IMR-90 (cell line): ENCODE measurements at regions not wholly inside any gene's neighbourhood (a gene's known extent, or its start where the extent isn't known, plus 50 kb on each side); places are given as distances from the start of the nearest gene placed in this dataset.

Source experiments
- ATAC-seq: fragments of 200-7000 bp; cut with Tn5 transposase; 2 replicates; pipeline ENCODE4 v1.9.1; 2020; ENCODE audit warnings: low read depth, mild to moderate bottlenecking, moderate library complexity
- BruUV-seq: library from RNA; stranded (reverse); fragments of 400-500 nt; replicated peaks from 2 replicates; lab custom pipeline; 2021; lab: Mats Ljungman, UMichigan
- CTCF ChIA-PET: fragments of 300-600 bp; formaldehyde crosslinking; extraction: SDS; loops from one replicate; lab custom pipeline; 2021; ENCODE audit warnings: antibody characterized with exemption; lab: Yijun Ruan, JAX
- POLR2A ChIA-PET: fragments of 300-600 bp; sonication (Branson Sonifier 250); formaldehyde crosslinking; loops from one replicate; lab custom pipeline; 2022; ENCODE audit warnings: antibody characterized with exemption; ENCODE audit not compliant: unreplicated experiment; lab: Charles Lee
- DNase-seq: peaks from one replicate; pipeline ENCODE4 v3.0.0; 2013
- H2AFZ ChIP-seq: replicated peaks from 2 replicates; pipeline ENCODE3; 2013; ENCODE audit warnings: low read length, mild to moderate bottlenecking; ENCODE audit not compliant: poor library complexity
- H2AK5ac ChIP-seq: 2 replicates; pipeline ENCODE4 v1.6.1; 2013; ENCODE audit warnings: low read depth, low read length, inconsistent platforms
- H2AK9ac ChIP-seq: replicated peaks from 2 replicates; pipeline ENCODE3; 2013; ENCODE audit warnings: mild to moderate bottlenecking, low read depth, low read length, moderate library complexity; ENCODE audit not compliant: poor library complexity
- H2BK120ac ChIP-seq: 2 replicates; pipeline ENCODE4 v1.6.1; 2013; ENCODE audit warnings: low read depth, low read length, inconsistent platforms
- H2BK15ac ChIP-seq: 3 replicates; pipeline ENCODE4 v1.6.1; 2013; ENCODE audit warnings: low read depth, low read length, inconsistent platforms
- H2BK20ac ChIP-seq: 2 replicates; pipeline ENCODE4 v1.6.1; 2013; ENCODE audit warnings: low read depth, mild to moderate bottlenecking, inconsistent platforms, low read length, moderate library complexity
- H2BK5ac ChIP-seq: 2 replicates; pipeline ENCODE4 v1.6.1; 2013; ENCODE audit warnings: mild to moderate bottlenecking, low read depth, low read length, inconsistent platforms; ENCODE audit not compliant: poor library complexity, severe bottlenecking
- H3K14ac ChIP-seq: replicated peaks from 2 replicates; pipeline ENCODE4 v1.6.1; 2013; ENCODE audit warnings: low read depth, low read length, inconsistent platforms
- H3K18ac ChIP-seq: 2 replicates; pipeline ENCODE4 v1.6.1; 2013; ENCODE audit warnings: low read depth, low read length, control low read depth
- H3K23ac ChIP-seq: 2 replicates; pipeline ENCODE4 v1.6.1; 2013; ENCODE audit warnings: low read depth, low read length, inconsistent platforms
- H3K27ac ChIP-seq: 2 replicates; pipeline ENCODE4 v1.5.1; 2013; ENCODE audit warnings: mild to moderate bottlenecking, control low read depth, low read length; ENCODE audit not compliant: insufficient read depth
- H3K27me3 ChIP-seq: 2 replicates; pipeline ENCODE4 v1.6.1; 2013; ENCODE audit warnings: low read length; ENCODE audit not compliant: control insufficient read depth, insufficient read depth
- H3K36me3 ChIP-seq: 2 replicates; pipeline ENCODE4 v1.6.1; 2013; ENCODE audit warnings: low read length, mixed read lengths; ENCODE audit not compliant: control insufficient read depth, insufficient read depth
- H3K4ac ChIP-seq: 2 replicates; pipeline ENCODE4 v1.6.1; 2013; ENCODE audit warnings: low read depth, low read length, inconsistent platforms
- H3K4me1 ChIP-seq: 2 replicates; pipeline ENCODE4 v1.6.1; 2013; ENCODE audit warnings: low read length, mixed read lengths; ENCODE audit not compliant: control insufficient read depth, insufficient read depth
- H3K4me2 ChIP-seq: 2 replicates; pipeline ENCODE4 v1.6.1; 2013; ENCODE audit warnings: low read depth, mild to moderate bottlenecking, control low read depth, low read length, moderate library complexity
- H3K4me3 ChIP-seq: 2 replicates; pipeline ENCODE4 v1.5.1; 2013; ENCODE audit warnings: low read depth, mild to moderate bottlenecking, control low read depth, low read length, moderate library complexity; ENCODE audit not compliant: insufficient read depth
- H3K56ac ChIP-seq: 2 replicates; pipeline ENCODE4 v1.6.1; 2013; ENCODE audit warnings: low read length, inconsistent platforms; ENCODE audit not compliant: insufficient read depth; ENCODE audit errors: extremely low read depth
- H3K79me1 ChIP-seq, 2 experiments: 2 replicates each; pipeline ENCODE4 v1.6.1; 2013; ENCODE audit warnings: low read length in 2 of 2, inconsistent platforms in 1 of 2, low read depth in 1 of 2
- H3K9ac ChIP-seq: 2 replicates; pipeline ENCODE4 v1.6.1; 2013; ENCODE audit warnings: low read depth, low read length, control low read depth
- H3K9me1 ChIP-seq: 2 replicates; pipeline ENCODE4 v1.6.1; 2013; ENCODE audit warnings: low read length, inconsistent platforms; ENCODE audit not compliant: insufficient read depth
- H3K9me3 ChIP-seq: 2 replicates; pipeline ENCODE4 v1.6.1; 2013; ENCODE audit warnings: low read length; ENCODE audit not compliant: control insufficient read depth, insufficient read depth
- H4K20me1 ChIP-seq: 2 replicates; pipeline ENCODE4 v1.6.1; 2013; ENCODE audit warnings: low read length, inconsistent platforms; ENCODE audit not compliant: insufficient read depth
- H4K5ac ChIP-seq: 2 replicates; pipeline ENCODE4 v1.6.1; 2013; ENCODE audit warnings: mild to moderate bottlenecking, low read depth, low read length, control low read depth
- H4K8ac ChIP-seq, 2 experiments: 2 replicates each; pipeline ENCODE4 v1.6.1; 2013; ENCODE audit warnings: low read depth in 2 of 2, low read length in 2 of 2, control low read depth in 1 of 2, inconsistent platforms in 1 of 2
- H4K91ac ChIP-seq: 2 replicates; pipeline ENCODE4 v1.6.1; 2013; ENCODE audit warnings: low read depth, low read length, inconsistent platforms; ENCODE audit not compliant: insufficient read depth
- BHLHE40 ChIP-seq: fragments of 150-350 bp; IDR thresholded peaks from 2 replicates; pipeline ENCODE4 v1.6.1; 2016; ENCODE audit warnings: mild to moderate bottlenecking, low read depth, low read length
- CEBPB ChIP-seq: IDR thresholded peaks from 2 replicates; pipeline ENCODE4 v1.6.1; 2012; ENCODE audit warnings: low read depth, low read length, improper control_type of control experiment
- CHD1 ChIP-seq: IDR thresholded peaks from 2 replicates; pipeline ENCODE4 v1.6.1; 2012; ENCODE audit warnings: low read depth, low read length, improper control_type of control experiment
- MXI1 ChIP-seq: IDR thresholded peaks from 2 replicates; pipeline ENCODE4 v1.6.1; 2012; ENCODE audit warnings: low read depth, mild to moderate bottlenecking, low read length, moderate library complexity, borderline replicate concordance
- NFE2L2 ChIP-seq: fragments of 150-350 bp; IDR thresholded peaks from 2 replicates; pipeline ENCODE4 v1.6.1; 2016; ENCODE audit warnings: low read depth, mild to moderate bottlenecking, low read length
- POLR2A ChIP-seq: IDR thresholded peaks from 2 replicates; pipeline ENCODE4 v1.6.1; 2012; ENCODE audit warnings: mild to moderate bottlenecking, low read depth, low read length
- SMC3 ChIP-seq: fragments of 150-350 bp; IDR thresholded peaks from 2 replicates; pipeline ENCODE4 v1.6.1; 2016; ENCODE audit warnings: low read depth, mild to moderate bottlenecking, antibody characterized with exemption, low read length, moderate library complexity
- dilution Hi-C: fragments of 300-500 bp; cut with HindIII; formaldehyde crosslinking; loops from one replicate; pipeline ENCODE4 v1.14.3; 2018; ENCODE audit warnings: low sequenced_read_pairs; ENCODE audit not compliant: unreplicated experiment
- in situ Hi-C: fragments of 300-500 bp; cut with MboI; formaldehyde crosslinking; loops from 3 replicates; pipeline ENCODE4 v1.14.3; 2019; ENCODE audit warnings: low sequenced_read_pairs, inconsistent platforms, mixed read lengths
- intact Hi-C: fragments of 100-400 bp; cut with micrococcal nuclease; formaldehyde crosslinking; loops from 2 replicates; pipeline ENCODE4 v1.10.0; 2022
- TF ChIP-seq, protein P1 (sequence below): conservative IDR thresholded peaks from 2 replicates; pipeline ENCODE4 v1.5.1; 2012; ENCODE audit warnings: mild to moderate bottlenecking, low read depth, low read length, improper control_type of control experiment
- TF ChIP-seq, protein P2 (sequence below): fragments of 150-350 bp; IDR thresholded peaks from 2 replicates; pipeline ENCODE4 v1.6.1; 2017; ENCODE audit warnings: mild to moderate bottlenecking, antibody characterized with exemption, low read length, low read depth

DNA sequence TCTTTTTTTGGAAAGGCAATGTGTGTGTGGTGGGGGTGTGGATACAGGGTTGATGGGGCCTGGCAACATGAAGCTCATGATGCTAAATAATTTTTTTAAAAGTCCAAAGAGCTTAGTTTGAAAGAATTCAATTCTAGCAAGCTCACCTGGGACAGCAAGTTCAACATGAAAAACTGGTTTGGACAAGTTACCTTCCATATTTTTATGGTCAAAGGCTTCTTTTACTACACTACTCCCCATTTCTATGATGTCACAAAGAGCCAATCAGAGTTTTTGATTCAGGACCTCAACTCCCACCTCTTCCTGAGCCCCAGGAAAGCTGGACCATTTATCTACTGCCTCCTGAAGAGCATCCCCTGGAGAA lies 66.1 kb upstream of the CTNNBL1 start:
- no peak overlapping the region for H4K8ac ChIP-seq
- H2AFZ ChIP-seq, result no peak overlapping the region
- H4K20me1 ChIP-seq, result no peaks in the 10 kb centered on the region
- peaks cover 20% of the 10 kb centered on the region for H3K27me3 ChIP-seq
- H3K27ac ChIP-seq, result no peak overlapping the region
- no peak overlapping the region for H2BK15ac ChIP-seq
- no peak for ATAC-seq
- no peak overlapping the region for H2AK9ac ChIP-seq
- no peak overlapping the region for H3K9ac ChIP-seq
- intact Hi-C loops (no loop called here), in situ Hi-C loops (no loop called here), dilution Hi-C loops (no loop called here)
- H3K56ac ChIP-seq, result no peak overlapping the region
- no peak for DNase-seq
- H3K9me3 ChIP-seq, result no peaks in the 10 kb centered on the region
- ChIA-PET CTCF (no interaction called here), POLR2A (no interaction called here)
- no peak overlapping the region for H2AK5ac ChIP-seq
- H3K36me3 ChIP-seq, result no peaks in the 10 kb centered on the region
- H3K9me1 ChIP-seq, result no peaks in the 10 kb centered on the region
- H3K18ac ChIP-seq, result no peak overlapping the region
- no peak overlapping the region for H4K5ac ChIP-seq
- H3K4me1 ChIP-seq, result no peaks in the 10 kb centered on the region
- no peak overlapping the region for H2BK5ac ChIP-seq
- BruUV-seq, result no TSS peak
- H4K91ac ChIP-seq, result no peak overlapping the region
- no peak overlapping the region for H3K4me2 ChIP-seq
- H2BK120ac ChIP-seq, result no peak overlapping the region
- no peak overlapping the region for H3K23ac ChIP-seq
- H3K14ac ChIP-seq, result no peak overlapping the region
- no peaks in the 10 kb centered on the region for H3K79me1 ChIP-seq
- no peak overlapping the region for H2BK20ac ChIP-seq
- H3K4me3 ChIP-seq, result no peak overlapping the region
- TF ChIP-seq POLR2A, result no peak
- TF ChIP-seq CEBPB, result no peak
- TF ChIP-seq BHLHE40, result no peak
- TF ChIP-seq SMC3, result no peak
- TF ChIP-seq NFE2L2, result no peak
- TF ChIP-seq, protein P1, sequence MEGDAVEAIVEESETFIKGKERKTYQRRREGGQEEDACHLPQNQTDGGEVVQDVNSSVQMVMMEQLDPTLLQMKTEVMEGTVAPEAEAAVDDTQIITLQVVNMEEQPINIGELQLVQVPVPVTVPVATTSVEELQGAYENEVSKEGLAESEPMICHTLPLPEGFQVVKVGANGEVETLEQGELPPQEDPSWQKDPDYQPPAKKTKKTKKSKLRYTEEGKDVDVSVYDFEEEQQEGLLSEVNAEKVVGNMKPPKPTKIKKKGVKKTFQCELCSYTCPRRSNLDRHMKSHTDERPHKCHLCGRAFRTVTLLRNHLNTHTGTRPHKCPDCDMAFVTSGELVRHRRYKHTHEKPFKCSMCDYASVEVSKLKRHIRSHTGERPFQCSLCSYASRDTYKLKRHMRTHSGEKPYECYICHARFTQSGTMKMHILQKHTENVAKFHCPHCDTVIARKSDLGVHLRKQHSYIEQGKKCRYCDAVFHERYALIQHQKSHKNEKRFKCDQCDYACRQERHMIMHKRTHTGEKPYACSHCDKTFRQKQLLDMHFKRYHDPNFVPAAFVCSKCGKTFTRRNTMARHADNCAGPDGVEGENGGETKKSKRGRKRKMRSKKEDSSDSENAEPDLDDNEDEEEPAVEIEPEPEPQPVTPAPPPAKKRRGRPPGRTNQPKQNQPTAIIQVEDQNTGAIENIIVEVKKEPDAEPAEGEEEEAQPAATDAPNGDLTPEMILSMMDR, result no peak
- TF ChIP-seq CHD1, result no peak
- TF ChIP-seq, protein P2, sequence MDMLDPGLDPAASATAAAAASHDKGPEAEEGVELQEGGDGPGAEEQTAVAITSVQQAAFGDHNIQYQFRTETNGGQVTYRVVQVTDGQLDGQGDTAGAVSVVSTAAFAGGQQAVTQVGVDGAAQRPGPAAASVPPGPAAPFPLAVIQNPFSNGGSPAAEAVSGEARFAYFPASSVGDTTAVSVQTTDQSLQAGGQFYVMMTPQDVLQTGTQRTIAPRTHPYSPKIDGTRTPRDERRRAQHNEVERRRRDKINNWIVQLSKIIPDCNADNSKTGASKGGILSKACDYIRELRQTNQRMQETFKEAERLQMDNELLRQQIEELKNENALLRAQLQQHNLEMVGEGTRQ, result no peak
- TF ChIP-seq MXI1, result no peak
- no peak overlapping the region for H3K4ac ChIP-seq
